GM19372 (cell line): ENCODE measurements at regions not wholly inside any gene's neighbourhood (a gene's known extent, or its start where the extent isn't known, plus 50 kb on each side); places are given as distances from the start of the nearest gene placed in this dataset.

Source experiments
- ATAC-seq: cut with Tn5 transposase; IDR thresholded peaks from one replicate; pipeline ENCODE4 v1.9.1; 2021; ENCODE audit warnings: mild to moderate bottlenecking, low read depth, moderate library complexity; ENCODE audit not compliant: unreplicated experiment

- ATAC-seq, result no peak
Measured at GRCh38 chr18:38930881-38931753, 1365.5 kb upstream of the CELF4 start.

GRCh38 chr18:38923540-38923939 lies 1357.9 kb upstream of the CELF4 start:
- no peak for ATAC-seq

DNA sequence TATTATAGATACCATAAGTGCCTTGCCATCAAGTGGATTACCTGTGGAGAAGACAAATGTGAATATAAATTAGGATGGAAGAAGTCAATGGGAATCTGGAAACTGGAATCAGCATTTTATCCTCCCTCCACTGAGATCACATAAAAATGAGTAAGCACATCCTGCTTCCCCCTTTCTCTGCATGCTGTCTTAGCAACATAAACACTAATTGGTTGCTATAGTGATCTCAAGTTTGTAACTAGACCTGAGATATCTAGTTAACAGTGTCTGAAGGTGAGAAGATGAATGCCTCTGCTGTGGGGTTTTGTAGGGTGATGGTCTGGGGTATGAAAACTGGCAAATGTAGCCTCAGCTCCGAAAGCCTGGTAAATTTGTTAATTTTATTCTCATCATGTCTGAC lies 1357.5 kb upstream of the CELF4 start:
- no peak for ATAC-seq

- no peak for ATAC-seq
Measured at GRCh38 chr18:38909972-38910371, 1344.4 kb upstream of the CELF4 start.

DNA sequence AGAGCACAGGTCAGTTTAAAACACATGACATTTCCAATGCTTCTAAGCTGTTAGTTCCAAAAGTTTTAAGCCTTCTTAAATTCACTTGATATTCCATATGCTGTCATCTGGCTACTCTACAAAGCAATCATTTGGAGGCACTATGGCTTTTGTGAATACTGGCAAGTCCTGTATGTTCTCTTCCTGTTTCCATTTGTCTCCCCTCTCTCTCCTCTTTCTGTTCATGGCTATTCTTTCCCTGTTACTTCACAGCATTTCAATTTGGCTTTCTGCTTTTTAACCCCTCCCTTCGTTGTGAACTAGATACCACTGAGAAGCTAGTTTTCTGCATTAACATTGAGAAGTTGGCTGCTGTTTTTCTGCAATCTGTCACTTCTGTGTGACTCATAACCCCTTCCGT lies 1337.2 kb upstream of the CELF4 start:
- no peak for ATAC-seq

GRCh38 chr18:38900445-38900844 lies 1334.8 kb upstream of the CELF4 start:
- ATAC-seq, result no peak

DNA sequence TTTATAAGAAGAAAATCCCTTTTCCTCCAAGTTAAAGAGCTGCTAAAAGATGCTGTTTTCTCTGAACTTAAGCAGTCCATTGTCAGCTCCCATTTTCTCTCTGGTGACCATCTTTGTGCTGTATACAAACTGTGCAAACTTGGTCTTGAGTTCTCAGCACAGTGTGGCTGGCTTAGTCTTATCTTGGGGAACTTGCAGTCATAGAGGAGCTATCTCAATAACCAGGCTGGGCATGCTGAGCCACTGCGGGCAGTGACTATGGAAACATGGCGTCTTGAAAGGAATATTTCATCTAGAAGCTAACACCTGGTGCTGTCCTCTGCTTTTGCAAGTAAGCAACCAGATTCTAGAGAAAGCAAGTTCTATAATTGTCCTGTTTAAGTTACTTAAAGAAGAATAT lies 1334.4 kb upstream of the CELF4 start:
- no peak for ATAC-seq

- no peak for ATAC-seq
Measured at GRCh38 chr18:38899252-38899651, 1333.7 kb upstream of the CELF4 start.

DNA sequence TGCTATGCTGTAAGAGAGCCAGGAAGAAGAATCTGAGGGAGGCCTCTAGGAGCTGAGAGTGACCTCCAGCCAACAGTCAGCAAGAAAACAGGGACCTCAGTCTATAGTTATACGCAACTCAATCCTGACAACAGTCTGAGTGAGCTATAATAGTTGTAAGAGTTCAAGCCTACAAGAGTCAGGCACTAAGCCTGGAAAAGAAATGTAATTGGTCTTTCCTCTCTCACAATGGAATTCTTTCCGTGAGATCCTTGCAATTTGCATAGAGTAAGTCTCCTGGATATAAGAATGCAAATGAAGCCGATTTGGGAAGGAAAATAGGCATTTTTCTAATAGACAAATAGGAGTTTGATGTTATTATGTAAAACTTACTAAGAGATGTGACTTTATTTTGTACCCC lies 1332.6 kb upstream of the CELF4 start:
- ATAC-seq, result no peak

- ATAC-seq, result no peak
Measured at GRCh38 chr18:38895560-38895959, 1330.0 kb upstream of the CELF4 start.

DNA sequence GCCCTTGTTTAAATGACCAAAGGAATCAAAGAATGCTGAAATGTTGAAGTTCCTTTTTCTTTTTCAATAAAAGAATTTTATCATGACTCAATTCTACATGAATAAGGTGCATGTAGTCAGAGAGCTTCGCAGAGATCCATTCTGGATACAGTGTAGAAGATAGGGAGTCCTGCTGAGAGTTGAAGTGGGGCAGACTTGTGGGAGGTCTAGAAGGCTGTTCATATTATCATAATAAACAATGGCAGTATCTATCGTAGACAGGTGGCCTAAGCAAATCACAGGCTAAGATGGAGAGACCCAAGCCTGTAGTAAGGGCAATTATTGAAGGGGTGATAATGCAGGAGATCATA lies 1322.0 kb upstream of the CELF4 start:
- no peak for ATAC-seq

DNA sequence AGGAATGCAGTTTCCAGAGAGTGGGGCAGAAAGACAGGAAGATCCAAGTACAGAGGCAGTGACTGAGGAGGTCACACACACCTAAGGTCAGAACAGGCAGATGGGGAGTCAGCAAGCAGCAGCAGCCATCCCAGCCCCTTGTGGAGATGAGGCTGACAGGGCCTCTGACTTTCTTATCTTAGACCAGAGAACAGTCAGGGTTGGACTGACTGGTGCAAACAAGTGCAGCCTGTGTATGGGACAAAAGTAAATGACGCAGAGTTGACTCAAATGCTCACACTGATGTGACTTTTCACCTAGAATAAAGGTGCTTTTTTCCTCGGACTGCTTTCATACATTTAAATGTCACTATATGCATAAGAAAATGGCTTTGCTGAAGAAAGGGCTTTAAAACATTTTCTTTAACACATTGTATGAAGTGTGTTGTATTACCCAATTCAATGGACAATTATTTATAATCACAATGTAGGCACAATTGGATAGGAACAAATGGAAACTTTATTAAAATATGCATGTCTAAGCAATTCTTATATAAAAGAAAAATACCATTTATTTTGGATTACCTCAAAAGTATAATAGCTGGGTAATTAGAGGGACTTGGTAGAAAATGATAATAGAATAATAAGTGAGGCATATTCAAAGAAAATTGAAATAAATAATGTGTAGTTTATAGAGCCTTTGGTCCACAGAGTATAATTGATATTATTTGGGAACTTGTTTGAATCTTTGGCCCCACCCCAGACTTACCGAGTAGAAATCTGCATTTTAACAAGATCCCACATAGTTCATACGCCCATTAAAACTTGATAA lies 1321.5 kb upstream of the CELF4 start:
- no peak for ATAC-seq

GRCh38 chr18:38886235-38886634 lies 1320.6 kb upstream of the CELF4 start:
- ATAC-seq, result no peak

DNA sequence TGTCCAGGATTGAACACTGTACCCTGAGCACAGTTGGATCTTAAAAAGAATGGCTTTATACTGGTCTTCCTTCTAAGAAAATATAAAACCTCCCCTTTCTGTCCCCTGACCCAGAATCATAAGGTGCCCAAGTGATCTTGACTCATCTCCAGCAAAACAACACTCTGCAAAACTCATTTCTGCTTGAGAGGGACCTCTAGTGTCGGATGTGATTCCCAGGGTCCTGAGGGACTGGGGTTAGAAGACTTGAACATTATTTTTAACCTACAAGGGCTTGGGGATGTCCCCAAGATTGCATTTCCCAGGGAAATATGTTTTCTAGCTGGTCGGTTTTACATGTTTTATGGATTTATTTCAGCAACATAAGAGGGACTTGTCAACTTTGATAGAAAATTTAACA lies 1318.5 kb upstream of the CELF4 start:
- no peak for ATAC-seq

- no peak for ATAC-seq
Measured at GRCh38 chr18:38883111-38883510, 1317.5 kb upstream of the CELF4 start.

GRCh38 chr18:38879871-38880270 lies 1314.3 kb upstream of the CELF4 start:
- ATAC-seq, result no peak

DNA sequence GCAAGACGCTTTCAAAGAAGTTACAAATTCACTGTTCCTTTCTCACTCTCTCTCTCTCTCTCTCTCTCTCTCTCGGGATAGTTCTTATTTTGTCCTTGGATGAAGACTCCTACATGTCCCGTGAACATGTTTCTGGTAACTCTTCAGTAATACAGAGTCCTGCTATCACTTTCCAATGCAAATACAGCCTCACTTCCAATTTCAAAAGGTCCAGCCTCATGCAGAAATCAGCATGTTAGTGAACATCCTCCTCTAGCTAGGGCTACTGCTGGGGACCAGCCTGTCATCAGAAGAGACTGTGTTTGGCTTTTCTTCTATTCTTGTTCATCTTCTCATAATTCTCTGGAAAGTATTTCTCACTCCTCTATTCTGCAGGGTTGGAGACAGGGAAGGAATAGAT lies 1306.7 kb upstream of the CELF4 start:
- ATAC-seq, result no peak

GRCh38 chr18:38868757-38869156 lies 1303.2 kb upstream of the CELF4 start:
- ATAC-seq, result no peak

DNA sequence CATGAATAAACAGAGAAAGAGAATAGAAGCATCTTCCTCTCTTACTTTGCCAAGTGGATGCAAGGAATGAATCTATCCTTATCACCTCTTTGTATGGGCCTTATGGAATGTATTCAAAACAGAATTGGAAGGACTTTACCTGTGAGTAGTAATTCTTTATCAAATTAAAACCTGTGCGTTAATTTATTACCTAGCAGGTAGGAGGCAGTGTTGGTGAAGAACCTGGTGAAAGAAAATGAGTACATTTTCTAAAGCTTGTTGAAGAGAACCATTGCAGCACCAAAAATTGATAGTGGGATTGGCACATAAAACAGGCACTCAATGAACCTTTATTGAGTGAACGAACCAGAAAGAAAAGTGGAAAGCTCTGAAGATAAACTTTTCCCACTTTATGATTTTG lies 1302.1 kb upstream of the CELF4 start:
- ATAC-seq, result no peak

DNA sequence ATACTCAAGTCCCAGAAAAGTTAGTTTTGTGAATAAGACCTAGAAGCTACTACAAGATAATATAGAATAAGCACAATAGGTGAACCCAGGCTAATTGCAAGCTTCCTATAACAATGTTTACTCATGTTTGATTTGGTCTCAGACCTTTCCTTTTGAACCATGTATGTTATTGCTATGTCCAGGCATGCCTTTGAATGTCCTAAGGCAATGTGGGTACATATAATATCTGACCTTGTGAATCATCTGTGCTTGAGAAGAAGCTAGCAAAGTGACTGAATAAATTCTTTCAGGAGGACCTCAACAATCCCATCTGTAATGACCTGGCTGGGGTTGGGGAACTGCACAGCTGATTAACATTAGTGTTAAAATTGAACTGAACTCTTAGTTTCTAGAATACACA lies 1285.9 kb upstream of the CELF4 start:
- ATAC-seq, result no peak

DNA sequence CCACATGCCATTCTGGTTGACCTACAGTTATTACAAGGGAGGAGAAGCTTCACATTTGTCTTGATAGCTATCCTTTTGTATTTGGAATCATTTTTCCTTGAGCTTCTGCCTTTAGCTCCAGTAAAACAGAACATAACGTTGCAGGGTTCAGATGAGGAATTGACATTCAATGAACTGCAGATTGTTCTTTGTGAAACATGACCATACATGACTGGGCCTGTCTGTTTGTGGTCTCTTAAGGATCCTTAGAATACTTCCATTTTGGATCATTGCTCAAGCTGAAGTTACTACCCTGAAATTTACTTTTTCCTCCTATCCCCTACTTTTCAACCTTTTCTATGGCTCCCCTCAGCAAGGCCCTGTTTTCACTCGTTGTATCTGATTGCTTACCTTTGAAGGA lies 1281.7 kb upstream of the CELF4 start:
- ATAC-seq, result no peak

GRCh38 chr18:38843291-38843690 lies 1277.7 kb upstream of the CELF4 start:
- ATAC-seq, result no peak
